SK-N-SH treated with all-trans-retinoic acid at 6 μM for 48 hours (cell line): ENCODE measurements at regions not wholly inside any gene's neighbourhood (a gene's known extent, or its start where the extent isn't known, plus 50 kb on each side); places are given as distances from the start of the nearest gene placed in this dataset.

Experiments
- ATAC-seq: fragments of 200-7000 bp; cut with Tn5 transposase; 3 replicates; pipeline ENCODE4 v1.9.1; 2020; ENCODE audit warnings: mild to moderate bottlenecking, moderate library complexity
- ARNTL ChIP-seq: fragments of 450-650 bp; formaldehyde crosslinking; IDR thresholded peaks from 2 replicates; pipeline ENCODE4 v1.5.0; 2020; ENCODE audit warnings: low read depth, mild to moderate bottlenecking, moderate library complexity, borderline replicate concordance
- BACH2 ChIP-seq: fragments of 250-450 bp; sonication (Bioruptor Pico); IDR thresholded peaks from 2 replicates; pipeline ENCODE4 v1.9.0; 2021; ENCODE audit warnings: mild to moderate bottlenecking, borderline replicate concordance
- CSDC2 ChIP-seq: fragments of 250-450 bp; sonication (Bioruptor Pico); IDR thresholded peaks from 2 replicates; pipeline ENCODE4 v1.5.0; 2020; ENCODE audit warnings: mild to moderate bottlenecking, moderate library complexity
- ESRRG ChIP-seq: fragments of 250-450 bp; sonication (Bioruptor Pico); IDR thresholded peaks from 2 replicates; pipeline ENCODE4 v1.6.1; 2021; ENCODE audit warnings: mild to moderate bottlenecking
- GLIS3 ChIP-seq: fragments of 250-450 bp; sonication (Bioruptor Pico); IDR thresholded peaks from 2 replicates; pipeline ENCODE4 v1.5.0; 2020; ENCODE audit warnings: mild to moderate bottlenecking, moderate library complexity
- ISL1 ChIP-seq: fragments of 250-450 bp; sonication (Bioruptor Pico); IDR thresholded peaks from 2 replicates; pipeline ENCODE4 v2.1.2; 2022; ENCODE audit warnings: mild to moderate bottlenecking, moderate library complexity
- OSR1 ChIP-seq: fragments of 250-450 bp; sonication (Bioruptor Pico); IDR thresholded peaks from 2 replicates; pipeline ENCODE4 v1.8.0; 2022; ENCODE audit warnings: moderate library complexity, mild to moderate bottlenecking, inconsistent platforms
- PPARA ChIP-seq: fragments of 250-450 bp; sonication (Bioruptor Pico); IDR thresholded peaks from 2 replicates; pipeline ENCODE4 v1.5.0; 2020; ENCODE audit warnings: mild to moderate bottlenecking, borderline replicate concordance
- RARB ChIP-seq: fragments of 250-450 bp; sonication (Bioruptor Pico); IDR thresholded peaks from 2 replicates; pipeline ENCODE4 v1.8.0; 2021; ENCODE audit warnings: mild to moderate bottlenecking, moderate library complexity
- SNAI2 ChIP-seq: fragments of 250-450 bp; sonication (Bioruptor Pico); IDR thresholded peaks from 2 replicates; pipeline ENCODE4 v1.5.0; 2020; ENCODE audit warnings: mild to moderate bottlenecking, moderate library complexity
- TOX ChIP-seq: fragments of 250-450 bp; sonication (Bioruptor Pico); IDR thresholded peaks from 2 replicates; pipeline ENCODE4 v1.8.0; 2021; ENCODE audit warnings: mild to moderate bottlenecking, moderate library complexity, borderline replicate concordance
- ZC3H10 ChIP-seq: fragments of 250-450 bp; sonication (Bioruptor Pico); IDR thresholded peaks from 2 replicates; pipeline ENCODE4 v1.5.1; 2021; ENCODE audit warnings: mild to moderate bottlenecking, moderate library complexity
- ZFP30 ChIP-seq: fragments of 450-650 bp; formaldehyde crosslinking; IDR thresholded peaks from 2 replicates; pipeline ENCODE4 v1.5.0; 2022; ENCODE audit warnings: mild to moderate bottlenecking, moderate library complexity
- ZNF565 ChIP-seq: fragments of 450-650 bp; formaldehyde crosslinking; conservative IDR thresholded peaks from 2 replicates; pipeline ENCODE4 v1.5.0; 2020; ENCODE audit warnings: low read depth, mild to moderate bottlenecking, moderate library complexity
- ZNF70 ChIP-seq: fragments of 450-650 bp; formaldehyde crosslinking; IDR thresholded peaks from 2 replicates; pipeline ENCODE4 v1.5.0; 2020; ENCODE audit warnings: mild to moderate bottlenecking, moderate library complexity
- ZNF8 ChIP-seq: fragments of 450-650 bp; formaldehyde crosslinking; IDR thresholded peaks from 2 replicates; pipeline ENCODE4 v1.5.0; 2020; ENCODE audit warnings: mild to moderate bottlenecking, moderate library complexity
- TF ChIP-seq, protein P1 (sequence below): fragments of 250-450 bp; sonication (Bioruptor Pico); IDR thresholded peaks from 2 replicates; pipeline ENCODE4 v1.5.0; 2020; ENCODE audit warnings: mild to moderate bottlenecking, moderate library complexity
- TF ChIP-seq, protein P2 (sequence below): fragments of 250-450 bp; sonication (Bioruptor Pico); IDR thresholded peaks from 2 replicates; pipeline ENCODE4 v1.8.0; 2020; ENCODE audit warnings: mild to moderate bottlenecking, moderate library complexity, borderline replicate concordance
- TF ChIP-seq, protein P3 (sequence below): fragments of 250-450 bp; sonication (Bioruptor Pico); IDR thresholded peaks from 2 replicates; pipeline ENCODE4 v1.5.1; 2021; ENCODE audit warnings: mild to moderate bottlenecking, moderate library complexity

DNA sequence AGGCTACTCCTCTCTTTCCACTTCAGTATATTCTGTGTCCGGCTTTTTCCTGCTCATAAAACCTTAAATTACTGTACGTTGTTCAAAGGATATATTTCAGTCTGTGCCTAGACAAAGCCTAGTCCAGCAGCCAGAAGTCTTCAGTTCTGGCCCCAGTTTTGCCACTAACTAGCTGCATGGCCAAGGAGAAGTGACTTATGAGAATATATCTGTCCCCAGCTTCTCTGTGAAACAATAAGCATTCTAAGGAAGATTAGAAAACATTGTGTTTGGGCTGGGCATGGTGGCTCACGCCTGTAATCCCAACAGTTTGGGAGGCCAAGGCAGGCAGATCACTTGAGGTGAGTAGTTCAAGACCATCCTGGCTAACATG, 105.0 kb upstream of the HDAC9 start:
- TF ChIP-seq TOX (CRISPR knock-in tag) = no peak
- ATAC-seq = no peak

DNA sequence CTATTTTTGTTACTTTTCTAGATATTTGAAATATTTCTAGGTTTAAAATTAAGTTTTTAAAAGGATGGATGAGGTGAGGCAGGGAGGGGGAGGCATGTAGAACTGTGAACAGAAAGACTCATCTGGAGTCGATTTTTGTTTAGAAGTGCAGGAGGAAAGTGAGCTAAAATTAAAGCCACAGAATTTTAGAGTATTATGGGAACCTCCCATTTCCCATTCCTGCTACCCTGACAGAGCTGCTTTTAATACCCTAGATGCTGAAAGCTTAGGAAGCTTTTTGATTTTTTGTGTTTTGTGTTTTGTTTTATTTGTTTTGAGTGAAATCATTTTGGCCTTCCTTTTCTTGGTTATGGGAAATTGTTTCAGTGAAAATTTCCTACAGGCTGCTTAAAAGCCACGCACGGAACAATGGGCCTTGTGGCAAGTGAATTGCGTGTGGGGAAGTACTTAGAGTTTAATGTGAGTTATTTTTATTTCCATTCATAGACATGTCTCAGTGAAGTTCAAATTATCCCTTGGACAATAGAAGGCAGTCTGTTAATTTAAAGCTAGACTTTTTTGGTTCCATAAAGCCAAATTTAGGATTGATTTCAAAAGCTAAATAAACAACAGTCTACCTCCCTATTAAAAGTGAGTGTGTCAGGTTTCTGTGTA, 102.0 kb upstream of the HDAC9 start:
- peak; percentile 59 for ATAC-seq
- TF ChIP-seq SNAI2 (CRISPR knock-in tag) (no peak), ISL1 (CRISPR knock-in tag) (no peak)

DNA sequence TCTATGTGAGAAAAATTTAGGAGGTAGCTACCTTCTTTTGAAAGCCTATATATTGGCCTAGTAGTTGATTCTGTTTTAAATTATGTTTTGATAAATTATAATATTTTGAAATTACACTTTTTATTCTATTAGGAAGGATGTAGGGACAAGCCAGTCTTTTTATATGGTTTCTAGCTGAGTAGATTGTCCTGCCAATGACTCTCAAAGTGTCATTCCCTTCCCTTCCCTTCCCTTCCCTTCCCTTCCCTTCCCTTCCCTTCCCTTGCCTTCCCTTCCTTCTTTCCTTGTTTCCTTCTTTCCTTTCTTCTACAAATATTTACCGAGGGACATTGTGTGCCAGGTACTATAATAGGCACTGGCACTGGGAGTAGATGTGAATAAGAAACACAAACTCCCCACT, 99.7 kb upstream of the HDAC9 start:
- TF ChIP-seq TOX (CRISPR knock-in tag) (no peak), PPARA (CRISPR knock-in tag) (no peak), ZNF8 (CRISPR knock-in tag) (no peak)
- TF ChIP-seq, protein P1, sequence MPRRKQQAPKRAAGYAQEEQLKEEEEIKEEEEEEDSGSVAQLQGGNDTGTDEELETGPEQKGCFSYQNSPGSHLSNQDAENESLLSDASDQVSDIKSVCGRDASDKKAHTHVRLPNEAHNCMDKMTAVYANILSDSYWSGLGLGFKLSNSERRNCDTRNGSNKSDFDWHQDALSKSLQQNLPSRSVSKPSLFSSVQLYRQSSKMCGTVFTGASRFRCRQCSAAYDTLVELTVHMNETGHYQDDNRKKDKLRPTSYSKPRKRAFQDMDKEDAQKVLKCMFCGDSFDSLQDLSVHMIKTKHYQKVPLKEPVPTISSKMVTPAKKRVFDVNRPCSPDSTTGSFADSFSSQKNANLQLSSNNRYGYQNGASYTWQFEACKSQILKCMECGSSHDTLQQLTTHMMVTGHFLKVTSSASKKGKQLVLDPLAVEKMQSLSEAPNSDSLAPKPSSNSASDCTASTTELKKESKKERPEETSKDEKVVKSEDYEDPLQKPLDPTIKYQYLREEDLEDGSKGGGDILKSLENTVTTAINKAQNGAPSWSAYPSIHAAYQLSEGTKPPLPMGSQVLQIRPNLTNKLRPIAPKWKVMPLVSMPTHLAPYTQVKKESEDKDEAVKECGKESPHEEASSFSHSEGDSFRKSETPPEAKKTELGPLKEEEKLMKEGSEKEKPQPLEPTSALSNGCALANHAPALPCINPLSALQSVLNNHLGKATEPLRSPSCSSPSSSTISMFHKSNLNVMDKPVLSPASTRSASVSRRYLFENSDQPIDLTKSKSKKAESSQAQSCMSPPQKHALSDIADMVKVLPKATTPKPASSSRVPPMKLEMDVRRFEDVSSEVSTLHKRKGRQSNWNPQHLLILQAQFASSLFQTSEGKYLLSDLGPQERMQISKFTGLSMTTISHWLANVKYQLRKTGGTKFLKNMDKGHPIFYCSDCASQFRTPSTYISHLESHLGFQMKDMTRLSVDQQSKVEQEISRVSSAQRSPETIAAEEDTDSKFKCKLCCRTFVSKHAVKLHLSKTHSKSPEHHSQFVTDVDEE (CRISPR knock-in tag) = no peak
- no peak for ATAC-seq

DNA sequence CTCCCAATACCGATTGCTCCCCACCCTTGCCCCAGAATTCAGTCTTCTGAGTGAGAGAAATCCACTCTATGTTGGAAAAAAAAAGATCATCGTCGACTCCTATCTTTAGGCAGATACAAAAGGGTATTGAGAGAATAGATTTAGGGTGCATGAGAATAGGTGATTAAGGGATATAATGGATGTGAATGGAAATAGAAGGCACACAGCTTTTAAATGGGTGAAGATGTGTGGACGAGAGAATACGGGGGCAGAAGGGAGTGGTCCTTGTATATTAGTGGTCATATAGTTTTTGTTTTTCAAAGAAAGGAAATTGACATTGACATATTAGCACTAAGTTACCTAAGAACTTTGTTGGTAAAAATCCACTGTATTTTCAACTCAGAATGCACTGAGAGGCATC, 98.6 kb upstream of the HDAC9 start:
- ATAC-seq = no peak
- TF ChIP-seq, protein P2, sequence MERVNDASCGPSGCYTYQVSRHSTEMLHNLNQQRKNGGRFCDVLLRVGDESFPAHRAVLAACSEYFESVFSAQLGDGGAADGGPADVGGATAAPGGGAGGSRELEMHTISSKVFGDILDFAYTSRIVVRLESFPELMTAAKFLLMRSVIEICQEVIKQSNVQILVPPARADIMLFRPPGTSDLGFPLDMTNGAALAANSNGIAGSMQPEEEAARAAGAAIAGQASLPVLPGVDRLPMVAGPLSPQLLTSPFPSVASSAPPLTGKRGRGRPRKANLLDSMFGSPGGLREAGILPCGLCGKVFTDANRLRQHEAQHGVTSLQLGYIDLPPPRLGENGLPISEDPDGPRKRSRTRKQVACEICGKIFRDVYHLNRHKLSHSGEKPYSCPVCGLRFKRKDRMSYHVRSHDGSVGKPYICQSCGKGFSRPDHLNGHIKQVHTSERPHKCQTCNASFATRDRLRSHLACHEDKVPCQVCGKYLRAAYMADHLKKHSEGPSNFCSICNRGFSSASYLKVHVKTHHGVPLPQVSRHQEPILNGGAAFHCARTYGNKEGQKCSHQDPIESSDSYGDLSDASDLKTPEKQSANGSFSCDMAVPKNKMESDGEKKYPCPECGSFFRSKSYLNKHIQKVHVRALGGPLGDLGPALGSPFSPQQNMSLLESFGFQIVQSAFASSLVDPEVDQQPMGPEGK (CRISPR knock-in tag) = no peak
- TF ChIP-seq ZC3H10 (CRISPR knock-in tag) (no peak), GLIS3 (CRISPR knock-in tag) (no peak)
- TF ChIP-seq, all 23 proteins: peak for 0

DNA sequence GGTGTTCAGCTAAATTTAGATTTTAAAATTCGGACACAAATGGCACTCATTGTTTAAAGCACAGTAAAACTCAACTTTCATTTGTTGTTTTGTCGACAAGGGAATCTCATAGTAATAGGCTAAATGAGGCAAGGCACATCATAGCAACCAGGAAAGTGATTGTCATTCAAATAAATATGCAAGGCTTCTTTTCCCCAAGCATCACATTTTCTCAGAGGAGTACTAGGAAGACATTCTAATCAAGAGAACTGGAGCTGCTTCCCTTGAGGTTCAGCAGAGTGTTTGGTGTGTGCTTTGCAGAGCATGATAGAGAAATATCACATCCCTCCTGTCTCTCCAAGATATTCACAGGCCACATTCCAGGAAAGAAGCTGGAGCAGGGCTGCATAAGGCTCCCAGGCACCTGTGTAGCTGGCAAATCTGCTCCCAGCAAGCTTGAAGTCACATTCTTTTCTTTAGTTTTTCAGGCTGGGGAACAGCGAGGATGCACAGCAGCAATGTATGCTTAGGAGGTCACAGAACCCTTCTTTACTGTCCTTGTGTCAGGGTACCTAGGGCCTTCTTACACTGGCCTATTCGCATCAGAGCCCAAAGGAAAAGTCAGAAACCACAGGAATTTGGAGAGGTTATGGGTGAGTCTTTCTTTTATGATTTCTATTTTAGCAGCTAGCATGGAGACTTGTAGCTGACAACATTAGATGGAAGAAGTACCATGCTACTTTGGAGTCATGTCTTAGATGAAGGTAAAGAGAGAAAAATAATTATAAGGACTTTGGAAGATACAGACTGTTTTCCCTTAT, 95.9 kb upstream of the HDAC9 start:
- TF ChIP-seq ESRRG (no peak), ZNF565 (CRISPR knock-in tag) (no peak), ZNF8 (CRISPR knock-in tag) (no peak), ARNTL (CRISPR knock-in tag) (no peak), ZNF70 (CRISPR knock-in tag) (no peak)
- TF ChIP-seq, protein P3, sequence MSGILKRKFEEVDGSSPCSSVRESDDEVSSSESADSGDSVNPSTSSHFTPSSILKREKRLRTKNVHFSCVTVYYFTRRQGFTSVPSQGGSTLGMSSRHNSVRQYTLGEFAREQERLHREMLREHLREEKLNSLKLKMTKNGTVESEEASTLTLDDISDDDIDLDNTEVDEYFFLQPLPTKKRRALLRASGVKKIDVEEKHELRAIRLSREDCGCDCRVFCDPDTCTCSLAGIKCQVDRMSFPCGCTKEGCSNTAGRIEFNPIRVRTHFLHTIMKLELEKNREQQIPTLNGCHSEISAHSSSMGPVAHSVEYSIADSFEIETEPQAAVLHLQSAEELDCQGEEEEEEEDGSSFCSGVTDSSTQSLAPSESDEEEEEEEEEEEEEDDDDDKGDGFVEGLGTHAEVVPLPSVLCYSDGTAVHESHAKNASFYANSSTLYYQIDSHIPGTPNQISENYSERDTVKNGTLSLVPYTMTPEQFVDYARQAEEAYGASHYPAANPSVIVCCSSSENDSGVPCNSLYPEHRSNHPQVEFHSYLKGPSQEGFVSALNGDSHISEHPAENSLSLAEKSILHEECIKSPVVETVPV (CRISPR knock-in tag) = no peak

DNA sequence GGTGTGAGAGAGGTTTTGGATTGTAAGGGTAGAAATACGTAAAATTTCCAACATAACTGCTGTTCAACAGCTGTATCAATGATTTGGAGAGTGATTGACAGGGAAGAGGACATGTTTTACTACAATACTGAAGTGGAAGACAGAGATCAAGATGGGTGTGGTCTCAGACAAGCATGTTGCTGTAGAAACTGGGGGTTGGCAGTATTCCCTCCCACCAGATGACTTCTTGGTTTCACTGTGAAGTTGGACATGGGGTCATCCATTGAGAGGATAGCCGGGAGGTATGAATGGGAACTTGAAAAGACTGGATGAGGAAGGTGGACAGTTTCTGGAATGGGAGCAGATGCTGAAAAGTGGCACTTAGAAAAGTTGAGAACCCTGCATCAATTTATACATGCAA, 95.3 kb upstream of the HDAC9 start:
- no peak for TF ChIP-seq ZFP30 (CRISPR knock-in tag)
- TF ChIP-seq PPARA (CRISPR knock-in tag) = no peak
- no peak for TF ChIP-seq ISL1 (CRISPR knock-in tag)
- TF ChIP-seq ZC3H10 (CRISPR knock-in tag) = no peak
- TF ChIP-seq ARNTL (CRISPR knock-in tag) = no peak
- TF ChIP-seq OSR1 (CRISPR knock-in tag) = no peak
- no peak for TF ChIP-seq CSDC2 (CRISPR knock-in tag)
- TF ChIP-seq ESRRG = no peak
- no peak for TF ChIP-seq ZNF70 (CRISPR knock-in tag)
- no peak for TF ChIP-seq ZNF8 (CRISPR knock-in tag)
- TF ChIP-seq TOX (CRISPR knock-in tag) = no peak
- TF ChIP-seq RARB (CRISPR knock-in tag) = no peak
- no peak for TF ChIP-seq BACH2 (CRISPR knock-in tag)
- no peak for ATAC-seq

More for the DNA sequence above, 95.9 kb upstream of the HDAC9 start:
- peak; percentile 61 for ATAC-seq
